ENCODE measurements at regions not wholly inside any gene's neighbourhood (a gene's known extent, or its start where the extent isn't known, plus 50 kb on each side); places are given as distances from the start of the nearest gene placed in this dataset.

DNA sequence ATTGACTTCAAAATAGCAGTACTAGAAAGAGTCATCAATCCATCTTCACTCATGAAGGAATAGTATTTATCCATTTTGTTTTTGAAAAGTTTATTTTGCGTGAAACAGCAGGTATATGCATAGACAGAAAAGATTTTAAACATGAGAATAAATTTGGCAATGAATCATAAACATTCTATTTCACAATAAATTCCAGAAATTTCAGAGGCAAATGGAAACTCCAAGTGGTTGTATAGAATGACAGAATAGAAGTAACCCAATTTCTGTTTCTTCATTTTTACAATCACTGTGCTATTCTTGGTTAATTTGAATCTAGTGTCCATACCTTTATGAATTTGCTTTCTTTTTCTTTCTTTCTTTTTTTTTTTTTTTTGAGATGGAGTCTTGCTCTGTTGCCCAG, 173.0 kb upstream of the ECI2 start:
- no peak for DNase-seq (ENCODE audit: low read depth in 1 of 2, low spot score in 1 of 2)

DNA sequence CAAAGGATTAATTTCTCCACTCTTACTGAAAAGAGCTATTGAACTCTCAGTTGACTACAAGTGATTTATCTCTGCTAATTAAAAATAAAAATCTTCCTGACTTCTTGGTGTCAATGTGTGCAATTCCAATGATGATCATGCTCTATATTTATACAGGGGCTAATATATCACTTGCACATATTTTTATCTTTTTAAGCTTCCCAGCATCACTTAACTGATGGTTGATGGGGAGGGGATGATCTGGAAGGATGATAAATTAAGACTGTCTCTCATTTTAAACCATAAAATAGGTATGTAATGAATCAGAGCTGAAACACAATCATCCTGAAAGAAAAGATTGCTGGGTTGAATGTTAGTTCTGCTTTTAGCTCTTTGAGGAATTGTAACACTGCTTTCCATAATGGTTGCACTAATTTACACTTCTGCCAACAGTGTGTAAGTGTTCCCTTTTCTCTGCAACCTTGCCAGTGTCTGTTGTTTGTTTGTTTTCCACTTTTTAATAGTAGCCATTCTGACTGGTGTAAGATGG, 169.6 kb upstream of the ECI2 start:
- DNase-seq (ENCODE audit: low read depth in 1 of 2, low spot score in 1 of 2), result no peak

DNA sequence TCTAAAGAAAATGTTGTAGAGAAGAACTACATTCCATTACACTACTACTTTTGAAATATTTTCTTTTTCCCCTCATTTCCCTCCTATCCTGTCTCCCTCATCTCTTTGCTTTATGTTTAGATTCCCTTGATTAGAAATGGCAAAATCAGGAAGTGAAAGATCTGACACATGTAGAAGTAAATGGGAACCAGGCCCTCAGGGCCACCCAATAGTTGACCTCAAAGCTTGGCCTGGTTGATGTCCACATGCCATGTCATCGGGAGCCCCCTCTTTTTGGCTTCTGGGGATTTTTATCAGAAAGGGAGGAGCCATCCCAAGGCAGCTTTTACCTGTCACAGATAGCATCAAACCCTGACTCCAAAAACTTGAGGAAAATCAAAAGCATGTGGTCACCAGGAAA, 168.3 kb upstream of the ECI2 start:
- DNase-seq (ENCODE audit: low read depth in 1 of 2, low spot score in 1 of 2), result no peak

DNA sequence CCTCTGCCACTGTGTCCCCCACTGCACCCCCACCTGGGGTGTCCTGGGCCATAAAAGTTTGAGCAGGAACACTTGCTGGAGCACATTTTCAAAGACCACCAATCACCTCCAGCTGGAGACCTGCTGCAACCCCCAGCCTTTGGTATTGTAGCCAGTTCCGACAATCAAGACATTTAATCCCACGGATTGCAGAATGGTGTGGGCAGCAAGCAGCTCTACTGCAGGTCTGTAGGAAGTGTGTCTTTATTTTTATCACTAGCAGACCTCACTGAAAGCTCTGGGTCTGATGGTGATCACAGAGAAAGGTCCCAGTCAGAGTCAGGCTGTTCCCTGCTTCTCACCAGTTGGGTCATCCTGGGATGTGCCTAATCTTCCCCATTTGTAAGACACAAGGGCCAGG, 167.1 kb upstream of the ECI2 start:
- no peak for DNase-seq (ENCODE audit: low read depth in 1 of 2, low spot score in 1 of 2)

DNA sequence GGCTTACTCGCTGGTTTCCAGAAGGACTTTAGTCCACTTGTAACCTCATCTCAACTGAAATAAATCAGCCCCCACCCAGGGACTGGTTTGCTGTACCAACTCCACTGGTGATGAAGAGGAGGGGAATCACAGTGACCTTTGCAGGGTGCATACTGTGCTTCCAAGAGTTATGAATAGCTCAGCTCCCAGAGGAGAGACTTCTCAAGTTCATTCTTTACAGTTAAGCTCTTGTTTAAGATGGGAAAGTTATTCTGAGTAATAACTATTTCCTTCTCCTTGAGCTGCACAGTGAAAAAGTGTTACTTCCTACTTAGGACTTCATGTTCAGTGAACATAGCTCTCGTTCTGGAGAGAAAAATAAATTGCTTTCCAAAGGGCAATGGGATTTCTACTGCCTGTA, 166.5 kb upstream of the ECI2 start:
- no peak for DNase-seq (ENCODE audit: low read depth in 1 of 2, low spot score in 1 of 2)

DNA sequence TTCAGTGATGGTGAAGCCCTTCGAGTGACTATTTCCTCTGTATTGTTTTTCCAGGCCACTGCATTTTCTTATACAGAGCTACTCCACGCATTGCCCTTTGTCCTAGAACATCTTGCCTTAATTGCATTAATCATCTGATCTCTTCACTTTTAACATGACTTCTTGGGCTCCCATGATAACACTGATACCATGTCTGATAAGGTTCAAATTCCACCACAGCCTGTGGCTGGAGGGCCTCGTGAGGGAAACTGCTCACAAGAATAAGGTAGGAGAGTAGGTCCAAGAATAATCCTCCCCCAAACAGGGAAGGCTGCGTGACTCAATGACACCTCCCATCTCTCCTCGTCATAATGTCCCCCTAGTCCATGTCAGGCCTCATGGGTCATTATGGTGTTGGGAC, 165.5 kb upstream of the ECI2 start:
- no peak for DNase-seq (ENCODE audit: low read depth in 1 of 2, low spot score in 1 of 2)

DNA sequence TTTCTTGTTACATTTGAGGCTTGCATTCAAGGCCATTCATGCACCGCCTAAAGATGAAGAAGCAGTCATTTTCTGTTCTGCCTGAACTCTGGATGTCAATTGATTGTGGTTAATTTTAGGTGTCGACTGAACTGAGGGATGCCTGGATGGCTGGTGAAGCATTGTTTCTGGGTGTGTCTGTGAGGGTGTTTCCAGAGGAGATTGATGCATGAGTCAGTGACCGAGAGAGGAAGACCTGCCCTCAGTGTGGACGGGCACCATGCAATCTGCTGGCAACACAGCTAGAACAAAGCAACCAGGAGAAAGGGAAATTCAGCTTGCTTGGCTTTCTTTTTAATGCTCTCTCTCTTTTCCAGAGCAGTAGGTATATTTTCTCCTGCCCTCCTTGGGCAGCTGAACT, 164.1 kb upstream of the ECI2 start:
- DNase-seq (ENCODE audit: low read depth in 1 of 2, low spot score in 1 of 2), result no peak

DNA sequence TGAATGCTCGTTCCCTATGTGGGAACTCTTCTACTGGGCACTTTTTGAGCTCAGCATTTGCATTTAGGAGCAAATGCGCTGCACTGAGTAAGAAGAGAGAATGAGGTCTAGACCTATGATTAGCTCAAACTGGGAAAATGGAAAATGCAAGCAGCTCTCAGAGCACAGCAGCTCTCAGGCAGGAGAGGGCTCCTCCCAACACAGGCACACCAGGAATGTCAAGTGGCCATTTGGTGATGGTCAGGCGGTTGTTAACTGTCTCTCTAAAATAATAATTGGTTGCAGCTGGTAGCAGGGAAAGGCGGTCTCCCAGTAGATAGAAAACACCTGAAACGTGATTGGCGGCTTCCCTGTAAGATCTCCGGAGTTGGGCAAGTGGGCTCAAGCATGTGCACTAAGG, 162.0 kb upstream of the ECI2 start:
- DNase-seq (ENCODE audit: low read depth in 1 of 2, low spot score in 1 of 2), result no peak

DNA sequence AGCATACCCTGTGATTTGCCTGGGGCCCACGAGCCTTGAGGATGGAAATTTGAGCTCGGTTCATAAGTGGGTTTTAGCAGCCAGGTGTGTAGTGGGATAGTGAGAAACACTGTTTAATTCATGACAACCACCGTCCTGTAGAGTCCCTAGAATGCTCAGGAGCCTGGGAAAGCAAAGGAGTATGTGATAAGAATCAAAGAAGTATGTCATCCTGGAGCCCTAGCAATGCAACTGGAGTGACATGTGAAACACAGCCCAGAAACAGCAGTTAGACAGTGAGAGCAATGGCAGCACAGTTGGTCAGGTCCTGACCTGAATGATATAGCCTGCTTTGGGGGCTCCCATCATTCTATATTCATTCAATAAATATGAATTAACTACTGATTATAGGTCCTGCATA, 161.2 kb upstream of the ECI2 start:
- no peak for DNase-seq (ENCODE audit: low read depth in 1 of 2, low spot score in 1 of 2)

DNA sequence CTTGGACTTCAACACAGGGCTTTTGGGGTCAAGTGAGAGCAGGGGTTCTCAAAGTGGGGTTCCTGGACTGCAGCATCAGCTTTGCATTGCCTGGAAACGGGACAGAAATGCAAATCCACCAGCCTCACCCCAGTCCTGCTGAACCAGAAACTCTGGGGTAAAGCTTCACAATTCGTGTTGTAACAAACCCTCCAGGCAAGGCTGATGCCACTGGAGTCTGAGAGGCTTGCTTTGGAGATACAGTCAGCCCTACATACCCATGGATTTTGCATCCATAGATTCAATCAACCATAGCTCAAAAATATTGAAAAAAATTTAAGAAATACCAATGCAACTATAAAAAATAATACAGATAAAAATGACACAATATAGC, 160.4 kb upstream of the ECI2 start:
- no peak for DNase-seq (ENCODE audit: low read depth in 1 of 2, low spot score in 1 of 2)

DNA sequence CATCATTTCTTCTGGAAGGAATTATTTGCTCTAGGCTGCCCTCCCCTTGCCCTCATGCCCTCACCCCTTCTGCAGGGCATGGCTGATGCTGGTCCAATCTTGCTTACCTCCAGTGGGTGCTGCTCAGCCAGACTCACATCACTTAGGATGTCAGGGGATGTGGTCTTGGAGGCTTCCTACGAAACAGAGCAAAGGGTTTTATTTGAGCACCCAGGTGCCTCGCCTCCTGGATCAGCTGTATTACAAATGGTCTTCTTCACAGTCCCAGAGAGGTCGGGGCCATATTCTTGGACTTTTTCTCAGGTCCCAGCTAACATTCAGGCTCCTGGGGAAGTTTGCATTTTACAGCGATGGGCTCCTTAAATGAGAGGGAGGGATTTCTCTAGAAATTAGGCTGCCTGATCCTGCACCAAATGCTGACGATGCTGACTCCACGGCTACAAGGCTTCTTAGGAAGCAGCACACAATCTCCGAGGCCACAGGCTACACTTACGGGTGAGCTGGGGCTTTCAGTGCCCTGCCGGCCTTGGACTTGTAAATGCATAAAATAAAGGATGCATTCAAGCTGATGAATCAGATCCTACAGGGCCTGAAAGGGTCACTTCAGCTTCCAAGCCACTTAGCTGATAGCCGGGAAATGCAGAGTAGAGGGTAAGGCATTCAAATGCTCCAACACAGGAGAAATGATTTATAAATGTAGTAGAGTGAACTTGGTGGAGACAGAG, 159.8 kb upstream of the ECI2 start:
- DNase-seq (ENCODE audit: low read depth in 1 of 2, low spot score in 1 of 2), result no peak

DNA sequence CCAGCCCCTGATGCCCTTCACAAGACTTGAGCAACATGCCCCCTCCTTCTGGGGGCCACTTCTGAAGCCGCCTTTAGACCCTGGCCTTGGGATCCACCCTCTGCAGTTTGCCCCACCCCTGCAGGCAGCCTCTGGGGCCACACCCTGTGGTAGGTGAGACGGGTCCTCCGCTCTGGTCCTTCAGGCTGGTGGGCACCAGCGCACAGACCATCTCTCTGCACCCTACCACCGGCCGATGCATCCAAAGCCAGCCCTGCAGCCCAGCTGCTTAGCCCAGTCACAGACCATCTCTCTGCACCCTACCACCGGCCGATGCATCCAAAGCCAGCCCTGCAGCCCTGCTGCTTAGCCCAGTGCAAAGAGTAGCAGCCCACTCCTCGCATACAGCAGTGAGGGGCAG, 159.3 kb upstream of the ECI2 start:
- no peak for DNase-seq (ENCODE audit: low read depth in 1 of 2, low spot score in 1 of 2)

DNA sequence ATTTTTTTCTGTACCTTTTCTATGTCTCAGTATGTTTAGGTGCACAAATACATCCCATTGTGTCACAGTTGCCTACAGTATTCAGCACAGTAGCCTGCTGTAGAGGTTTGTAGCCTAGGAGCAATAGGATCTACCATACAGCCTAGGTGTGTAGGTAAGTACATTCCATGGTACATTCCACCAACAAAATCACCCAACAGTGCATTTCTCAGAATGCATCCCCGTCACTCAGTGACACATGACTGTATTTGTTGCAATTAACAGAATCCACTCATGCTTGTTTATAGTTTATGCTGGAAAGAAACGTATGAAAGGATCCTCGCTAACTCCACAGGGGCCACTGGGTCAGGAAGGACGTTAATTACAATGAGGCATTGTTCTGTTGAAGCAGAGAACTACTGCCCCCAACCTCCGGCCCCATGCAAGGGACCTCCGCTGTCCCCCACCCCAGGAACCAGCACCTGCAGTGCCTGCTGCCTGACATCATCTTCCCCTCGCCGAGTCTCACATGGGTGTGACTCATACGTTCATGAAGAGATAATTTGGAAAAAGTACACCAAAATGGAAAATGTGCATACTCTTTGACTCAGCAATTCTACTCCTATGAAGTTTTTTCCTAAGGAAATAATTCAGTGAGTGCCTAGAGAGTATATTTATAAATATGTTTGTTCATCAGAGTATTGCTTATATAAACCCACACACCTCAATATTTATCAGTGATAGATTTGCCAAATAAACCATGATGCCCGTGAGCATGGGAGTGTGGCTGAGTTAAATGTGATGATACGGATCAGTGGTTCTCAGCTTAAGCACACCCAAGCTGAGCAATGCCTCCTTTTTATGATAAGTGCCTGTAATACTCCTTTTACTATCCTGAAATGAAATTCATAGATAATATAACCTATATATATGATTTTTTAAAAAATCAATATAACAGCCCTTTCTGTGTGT, 156.4 kb upstream of the ECI2 start:
- no peak for DNase-seq (ENCODE audit: low read depth in 1 of 2, low spot score in 1 of 2)

DNA sequence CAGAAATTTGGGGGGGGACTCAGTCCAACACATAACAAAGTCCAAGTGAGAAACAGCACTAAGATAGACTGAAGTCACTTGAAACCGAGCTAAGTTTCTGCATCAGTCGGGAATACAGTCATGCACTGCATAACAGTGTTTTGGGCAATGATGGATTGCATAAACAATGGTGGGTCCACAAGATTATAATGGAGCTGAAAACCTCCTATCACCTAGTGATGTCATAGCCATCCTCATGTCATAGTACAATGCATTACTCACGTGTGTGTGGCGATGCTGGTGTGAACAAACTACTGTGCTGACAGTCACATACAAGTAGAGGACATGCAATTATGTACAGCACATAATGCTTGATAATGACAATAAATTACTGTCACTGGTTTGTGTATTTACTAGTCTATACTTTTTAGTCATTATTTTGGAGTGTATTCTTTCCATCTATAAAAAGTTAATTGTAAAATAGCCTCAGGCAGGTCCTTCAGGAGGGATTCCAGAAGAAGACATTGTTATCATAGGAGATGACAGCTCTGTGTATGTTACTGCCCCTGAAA, 154.5 kb upstream of the ECI2 start:
- no peak for DNase-seq (ENCODE audit: low read depth in 1 of 2, low spot score in 1 of 2)

DNA sequence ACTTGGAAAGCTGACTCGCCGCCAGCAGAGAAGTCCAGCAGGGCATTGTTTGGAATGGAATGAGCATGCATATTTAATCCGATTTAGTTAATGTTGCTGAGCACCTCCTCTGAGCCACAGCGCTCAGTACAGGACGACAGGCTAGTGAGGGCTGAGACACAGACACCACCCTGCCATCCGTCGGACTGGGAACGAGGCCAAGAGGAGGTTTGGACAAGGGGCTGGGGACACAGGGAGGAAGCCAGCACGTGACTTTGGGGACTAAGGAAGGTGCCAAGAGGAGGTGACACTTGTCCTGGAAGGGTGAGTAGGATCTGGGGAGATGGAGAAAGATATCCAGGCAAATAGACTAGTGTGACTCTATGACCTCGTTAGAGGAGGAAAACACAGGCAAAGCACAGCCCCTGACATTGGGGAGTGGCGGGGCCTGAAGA, 152.5 kb upstream of the ECI2 start:
- no peak for DNase-seq (ENCODE audit: low read depth in 1 of 2, low spot score in 1 of 2)

DNA sequence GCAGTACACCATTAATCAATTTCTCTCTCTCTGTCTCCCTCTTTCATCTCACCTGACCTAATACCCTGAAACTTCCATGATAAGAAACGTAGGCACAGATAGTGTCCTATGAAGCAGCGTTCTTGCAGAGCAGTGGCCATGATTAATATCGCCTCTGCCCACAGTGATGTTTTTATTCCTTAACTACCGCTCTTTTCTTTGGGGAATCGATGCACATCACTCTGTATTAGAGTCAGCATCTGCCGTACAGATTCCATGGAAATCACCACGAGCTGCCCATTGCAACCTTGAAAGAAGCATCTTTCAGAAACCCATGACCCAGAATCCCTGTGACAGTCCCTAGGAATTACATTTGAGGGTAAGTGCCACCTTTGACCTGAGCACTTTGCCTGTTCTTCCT, 152.0 kb upstream of the ECI2 start:
- DNase-seq (ENCODE audit: low read depth in 1 of 2, low spot score in 1 of 2), result no peak

DNA sequence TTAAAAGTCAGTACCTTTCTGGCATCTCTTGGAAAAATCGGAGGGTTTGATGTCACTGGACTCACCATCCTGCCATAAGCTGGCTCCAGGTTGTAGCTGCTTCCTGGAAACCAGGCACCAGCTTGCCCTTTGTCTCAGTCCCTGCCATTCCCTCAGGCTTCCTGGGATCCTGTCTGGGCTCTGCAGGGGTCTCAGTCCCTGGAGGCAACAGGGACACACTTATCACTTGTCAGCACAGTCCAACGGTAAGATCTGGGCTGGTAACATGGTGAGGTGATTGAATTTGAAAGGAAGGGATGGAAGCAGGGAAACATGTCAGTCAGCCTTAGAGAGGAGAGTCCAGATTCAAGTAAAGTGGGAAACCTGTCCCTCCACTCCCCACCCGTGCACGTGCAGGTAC, 147.6 kb upstream of the ECI2 start:
- DNase-seq (ENCODE audit: low read depth in 1 of 2, low spot score in 1 of 2), result no peak

DNA sequence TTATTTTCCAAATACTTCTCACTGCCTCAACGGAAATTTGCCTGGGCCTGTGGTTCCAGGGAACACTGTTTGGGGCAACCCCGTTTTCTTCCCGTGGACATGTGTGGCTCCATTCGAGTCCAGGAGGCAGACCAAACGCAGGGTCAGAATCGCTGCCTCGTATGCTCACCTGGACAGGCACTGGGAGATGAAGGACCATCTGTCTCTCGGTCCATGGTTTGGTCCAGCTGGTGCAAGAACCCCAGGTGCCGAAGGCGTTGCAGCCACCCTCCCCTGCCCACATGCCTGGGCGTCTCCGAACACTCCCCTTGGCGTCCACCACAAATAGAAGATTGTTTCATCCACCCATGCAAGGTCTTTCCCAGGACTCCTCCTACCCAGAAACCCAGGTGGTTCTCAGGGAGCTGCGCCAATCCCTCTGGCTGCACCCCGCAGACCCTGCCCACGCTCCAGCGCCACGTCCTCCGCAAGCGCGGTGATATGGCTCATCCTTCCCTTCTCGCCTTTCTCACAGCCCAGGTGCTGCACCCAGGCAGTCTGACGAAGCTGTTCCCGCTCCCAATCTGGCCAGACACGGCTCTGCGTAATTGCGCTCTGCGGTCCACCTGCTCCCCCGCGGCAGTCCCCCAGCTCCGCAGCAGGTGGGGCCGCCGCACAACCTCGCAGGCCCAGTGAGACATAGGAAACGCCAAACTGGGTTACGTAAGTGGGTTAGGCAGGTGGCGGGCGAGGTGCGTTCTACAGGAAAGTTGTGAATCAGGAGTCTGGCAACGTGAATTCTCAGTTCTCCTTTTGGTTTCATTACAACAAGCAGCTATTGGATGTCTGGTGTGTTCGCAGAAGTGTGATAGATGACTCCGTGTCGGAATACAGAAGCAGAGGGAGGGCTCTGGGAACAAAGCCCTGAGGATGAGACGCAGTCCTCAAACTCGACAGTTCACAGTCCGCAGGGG, 146.2 kb upstream of the ECI2 start:
- peak in 1 of 2 donors; percentile 1 for DNase-seq (ENCODE audit: low read depth in 1 of 2, low spot score in 1 of 2)

DNA sequence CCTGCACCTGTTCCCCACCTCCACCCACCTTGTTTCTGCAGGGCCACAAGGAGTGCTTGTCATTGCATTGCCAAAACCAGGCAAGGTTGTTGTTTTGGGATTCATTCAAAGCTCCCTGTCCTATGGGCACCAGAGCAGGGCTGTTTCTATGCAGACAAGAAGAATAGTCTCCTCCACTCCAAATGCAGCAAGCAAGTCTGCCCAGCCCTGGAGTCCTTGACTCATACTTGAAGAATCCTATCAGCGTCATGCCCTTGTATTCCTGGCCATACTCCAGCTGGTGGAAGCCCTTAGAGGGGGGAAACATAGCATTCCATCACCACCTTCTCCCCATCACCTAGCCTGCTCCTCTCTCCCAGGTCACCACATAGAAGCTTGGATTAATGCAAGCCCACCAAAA, 145.3 kb upstream of the ECI2 start:
- no peak for DNase-seq (ENCODE audit: low read depth in 1 of 2, low spot score in 1 of 2)

DNA sequence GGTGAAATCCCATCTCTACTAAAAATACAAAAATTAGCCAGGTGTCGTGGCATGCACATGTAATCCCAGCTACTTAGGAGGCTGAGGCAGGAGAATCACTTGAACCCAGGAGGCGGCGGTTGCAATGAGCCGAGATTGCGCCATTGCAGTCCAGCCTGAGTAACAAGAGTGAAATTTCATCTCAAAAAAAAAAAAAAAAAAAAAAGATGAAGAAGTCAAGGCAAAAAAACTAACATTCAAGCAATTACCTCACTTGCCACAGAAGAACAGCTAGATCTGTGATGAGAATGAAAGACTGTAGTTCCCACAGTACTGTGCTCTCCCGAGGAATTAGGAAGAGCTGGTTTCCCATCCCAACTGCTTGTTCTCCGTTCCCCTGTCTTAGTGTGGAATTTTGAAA, 144.7 kb upstream of the ECI2 start:
- DNase-seq (ENCODE audit: low read depth in 1 of 2, low spot score in 1 of 2), result no peak
